Effector memory CD8-positive, alpha-beta T cell (primary cell): ENCODE measurements at regions not wholly inside any gene's neighbourhood (a gene's known extent, or its start where the extent isn't known, plus 50 kb on each side); places are given as distances from the start of the nearest gene placed in this dataset.
"Not testable (repeated sequence)": the region's sequence is repeated elsewhere in the genome, so short reads cannot be mapped to it uniquely, and the experiment has no call there.

Source experiments
- ATAC-seq: fragments of 150-1000 bp; cut with Tn5 transposase; replicated peaks from 2 replicates; pipeline ENCODE4 v1.10.0; 2021; ENCODE audit warnings: mild to moderate bottlenecking, moderate library complexity
- DNase-seq, 3 experiments: peaks; one replicate each; pipeline ENCODE4 v3.0.0; 2021
- H3K27ac Mint-ChIP-seq, 2 donors: one replicate each; pipeline ENCODE4 v1.8.0; 2022; ENCODE audit warnings: mild to moderate bottlenecking in 2 of 2, mixed read lengths in 2 of 2, moderate library complexity in 2 of 2
- H3K27me3 Mint-ChIP-seq, 2 donors: one replicate each; pipeline ENCODE4 v1.8.0; 2022; ENCODE audit warnings: mixed read lengths in 2 of 2
- H3K36me3 Mint-ChIP-seq: one replicate; pipeline ENCODE4 v1.8.0; 2022; ENCODE audit warnings: mild to moderate bottlenecking, moderate library complexity, mixed read lengths; ENCODE audit not compliant: insufficient read depth
- H3K4me1 Mint-ChIP-seq, 2 donors: one replicate each; pipeline ENCODE4 v1.8.0; 2022; ENCODE audit warnings: low read depth in 2 of 2, mixed read lengths in 2 of 2
- H3K4me3 Mint-ChIP-seq, 2 donors: one replicate each; pipeline ENCODE4 v1.8.0; 2022; ENCODE audit warnings: mild to moderate bottlenecking in 2 of 2, mixed read lengths in 2 of 2, moderate library complexity in 2 of 2
- H3K9me3 Mint-ChIP-seq, 2 donors: one replicate each; pipeline ENCODE4 v1.8.0; 2022; ENCODE audit warnings: mixed read lengths in 2 of 2

DNA sequence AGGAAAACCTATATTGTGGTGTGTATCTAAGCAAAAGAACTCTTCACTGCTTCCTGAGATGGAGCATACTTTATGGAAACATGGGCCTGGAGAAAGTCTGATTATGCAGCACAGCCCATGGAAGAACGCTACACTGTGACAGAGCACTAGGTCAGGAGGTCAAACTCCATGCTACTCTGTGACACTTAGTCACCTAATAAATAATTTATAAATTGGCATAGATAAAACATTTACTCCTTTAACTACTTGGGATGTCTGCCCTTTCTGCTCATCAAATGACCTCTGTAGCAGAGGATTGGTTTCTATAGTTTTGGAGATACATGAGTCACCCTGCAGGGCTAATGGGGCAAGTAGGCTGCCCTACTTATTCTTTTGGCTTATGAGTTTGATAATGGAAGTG lies 134.7 kb upstream of the BANK1 start:
- peaks cover 0 to 19% of the 10 kb centered on the region in 2 donors for H3K27me3 Mint-ChIP-seq
- H3K4me1 Mint-ChIP-seq = no peaks in the 10 kb centered on the region
- DNase-seq (no peak), ATAC-seq (no peak)
- no peaks in the 10 kb centered on the region for H3K36me3 Mint-ChIP-seq
- H3K9me3 Mint-ChIP-seq = no peaks in the 10 kb centered on the region
- H3K27ac Mint-ChIP-seq = no peak overlapping the region
- no peak overlapping the region for H3K4me3 Mint-ChIP-seq

DNA sequence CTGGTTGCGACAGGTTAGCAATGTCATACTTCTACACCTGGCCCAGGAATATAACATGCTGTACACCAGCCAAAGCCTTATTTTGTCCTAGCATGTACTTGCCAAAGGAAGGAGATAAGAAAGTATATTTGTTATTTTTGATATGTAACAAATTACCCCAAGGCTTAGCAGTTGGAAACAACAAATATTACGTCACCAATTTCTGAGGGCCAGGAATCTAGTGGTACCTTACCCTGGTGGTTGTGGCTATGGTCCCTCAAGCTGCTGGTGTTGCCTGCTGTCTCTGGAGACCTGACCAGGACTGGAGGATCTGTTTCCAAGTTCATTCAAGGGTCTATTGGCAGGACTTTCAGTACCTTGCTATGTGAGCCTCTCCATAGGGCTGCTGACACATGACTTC lies 135.5 kb upstream of the BANK1 start:
- ATAC-seq = no peak
- Mint-ChIP-seq H3K4me1 (no peaks in the 10 kb centered on the region), H3K27me3 (peaks cover 0 to 19% of the 10 kb centered on the region in 2 donors), H3K27ac (no peak overlapping the region), H3K36me3 (no peaks in the 10 kb centered on the region), H3K4me3 (no peak overlapping the region), H3K9me3 (no peaks in the 10 kb centered on the region)
- DNase-seq = no peak

DNA sequence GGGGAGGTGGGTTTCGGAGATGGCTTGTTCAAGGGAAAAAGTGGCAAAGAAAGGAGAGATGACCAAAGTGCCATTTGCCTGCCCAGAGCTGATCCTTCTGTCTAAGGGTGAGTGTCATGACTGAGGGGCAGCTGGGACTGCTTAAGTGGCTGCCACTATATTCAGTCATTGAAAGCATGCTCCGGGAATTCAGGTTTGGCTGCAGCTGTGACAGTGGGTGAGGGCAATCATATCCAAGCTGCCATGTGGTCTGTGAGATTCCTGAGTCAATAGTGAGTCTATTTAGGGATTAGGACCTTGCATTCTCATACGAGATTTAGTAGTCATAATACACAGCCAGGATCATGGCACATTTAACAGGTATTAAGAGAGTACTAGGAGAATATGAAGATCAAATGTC lies 138.8 kb upstream of the BANK1 start:
- Mint-ChIP-seq H3K4me1 (no peaks in the 10 kb centered on the region), H3K4me3 (no peak overlapping the region), H3K9me3 (no peaks in the 10 kb centered on the region), H3K36me3 (peaks cover 2% of the 10 kb centered on the region), H3K27me3 (peaks cover 4 to 23% of the 10 kb centered on the region in 2 donors), H3K27ac (no peak overlapping the region)
- no peak for DNase-seq
- ATAC-seq = no peak

DNA sequence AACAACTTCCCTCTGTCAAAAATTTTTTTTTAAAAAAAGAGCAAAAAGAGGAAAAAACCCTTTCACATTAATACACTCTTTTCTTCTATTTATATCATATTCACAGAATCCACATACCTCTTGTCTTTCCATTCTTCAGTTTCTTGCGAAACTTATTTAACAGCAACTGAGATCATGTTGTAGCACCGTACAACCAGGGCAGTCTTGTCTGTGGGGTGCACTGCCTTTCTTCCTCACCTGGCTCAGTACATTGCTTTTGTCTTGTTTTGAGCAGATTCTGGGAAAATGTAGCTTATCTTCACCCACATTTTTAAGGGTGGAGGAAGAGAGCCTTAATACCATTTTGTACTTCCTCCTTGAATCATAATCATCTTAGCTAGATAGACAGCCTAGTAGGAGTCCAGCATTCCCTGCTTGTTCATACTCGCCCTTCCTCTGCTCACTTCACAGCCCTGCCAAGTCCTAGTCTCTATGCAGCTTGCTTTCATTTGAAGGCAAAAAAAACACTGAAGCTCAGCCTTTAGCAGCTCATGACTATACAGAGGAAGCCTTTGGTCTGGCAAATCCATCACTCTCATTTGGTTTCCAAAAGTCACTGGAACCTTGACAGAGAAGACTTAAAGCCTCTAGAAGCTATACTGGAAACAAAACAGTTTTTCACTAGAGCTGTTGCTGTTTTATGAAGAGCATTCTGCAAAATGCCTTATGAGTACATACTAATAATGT lies 140.6 kb upstream of the BANK1 start:
- H3K9me3 Mint-ChIP-seq = no peaks in the 10 kb centered on the region
- no peak overlapping the region for H3K27ac Mint-ChIP-seq
- H3K4me3 Mint-ChIP-seq = no peak overlapping the region
- peaks cover 9 to 35% of the 10 kb centered on the region in 2 donors for H3K27me3 Mint-ChIP-seq
- DNase-seq (no peak), ATAC-seq (no peak)
- no peaks in the 10 kb centered on the region for H3K4me1 Mint-ChIP-seq
- peaks cover 3% of the 10 kb centered on the region for H3K36me3 Mint-ChIP-seq

DNA sequence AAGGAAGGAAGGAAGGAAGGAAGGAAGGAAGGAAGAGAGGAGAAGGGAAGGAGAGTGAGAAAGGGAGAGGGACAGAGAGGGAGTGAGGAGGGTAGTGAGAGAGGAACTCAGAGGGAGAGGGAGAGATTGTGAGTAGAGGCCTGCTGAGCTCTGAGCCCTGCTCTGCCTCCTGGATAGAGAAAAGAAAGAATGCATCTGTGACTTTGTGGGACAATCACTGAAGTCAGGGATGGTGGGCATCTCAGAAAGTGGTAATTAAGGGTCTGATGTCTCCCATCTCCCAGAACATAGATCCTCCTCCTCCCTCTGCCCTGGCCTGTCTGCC lies 142.9 kb upstream of the BANK1 start:
- H3K36me3 Mint-ChIP-seq = peaks cover 3% of the 10 kb centered on the region
- H3K27me3 Mint-ChIP-seq = peaks cover 9 to 40% of the 10 kb centered on the region in 2 donors

DNA sequence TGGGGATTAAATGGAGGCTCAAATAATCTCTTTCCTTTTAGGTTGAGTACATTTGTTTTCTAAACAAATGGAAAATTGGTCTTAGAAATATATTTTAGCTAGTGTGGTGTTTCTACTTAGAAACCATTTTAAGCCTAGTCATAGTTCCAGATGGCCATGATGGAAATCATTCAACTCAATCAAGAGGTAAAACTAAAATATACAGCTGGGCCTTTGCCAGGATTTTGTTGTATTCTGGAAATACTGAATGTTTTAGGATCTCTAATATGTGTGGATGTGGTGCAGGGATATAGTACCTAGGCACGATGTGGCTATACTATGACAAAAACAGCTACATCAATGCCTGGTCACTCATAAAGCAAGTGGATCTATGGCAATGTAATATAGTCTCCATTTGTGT lies 146.0 kb upstream of the BANK1 start:
- Mint-ChIP-seq H3K36me3 (peaks cover 3% of the 10 kb centered on the region), H3K4me3 (no peak overlapping the region), H3K27me3 (peaks cover 9 to 39% of the 10 kb centered on the region in 2 donors), H3K4me1 (no peaks in the 10 kb centered on the region), H3K9me3 (no peaks in the 10 kb centered on the region), H3K27ac (no peak overlapping the region)
- no peak for ATAC-seq
- no peak for DNase-seq

More for the DNA sequence above, 142.9 kb upstream of the BANK1 start:
- ATAC-seq = no peak
- H3K9me3 Mint-ChIP-seq = no peaks in the 10 kb centered on the region
- no peaks in the 10 kb centered on the region for H3K4me1 Mint-ChIP-seq
- no peak for DNase-seq
- no peak overlapping the region for H3K4me3 Mint-ChIP-seq
- no peak overlapping the region for H3K27ac Mint-ChIP-seq

DNA sequence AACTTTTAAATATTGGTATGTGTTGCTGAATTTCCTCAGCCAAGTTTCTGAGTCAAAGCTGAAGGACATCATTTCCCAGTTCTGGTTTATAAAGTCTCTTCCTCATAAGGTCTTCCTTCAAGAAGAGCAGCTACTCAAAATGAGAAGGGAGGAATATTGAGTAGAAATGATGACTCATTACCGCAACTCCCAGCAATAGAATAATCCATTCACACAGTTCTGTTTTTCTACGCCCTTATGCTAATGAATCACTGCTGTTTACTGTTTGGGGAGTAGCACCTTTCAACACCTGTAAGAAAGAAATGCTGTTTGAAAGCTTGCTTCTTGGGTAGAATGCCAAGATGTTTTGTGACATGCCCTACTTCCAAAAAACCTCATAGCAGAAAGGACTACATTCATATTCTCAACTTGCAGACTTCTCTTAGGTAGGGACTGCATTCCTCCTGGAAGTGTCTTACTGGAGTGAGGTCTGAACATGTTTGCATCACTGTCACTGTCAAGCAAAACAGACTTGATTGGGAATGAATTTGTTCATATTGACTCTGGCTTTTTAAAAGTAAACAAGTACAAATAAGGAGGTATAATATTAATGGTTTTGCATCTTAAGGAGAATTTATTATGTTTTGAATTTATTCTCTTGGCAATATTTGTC lies 147.2 kb upstream of the BANK1 start:
- H3K9me3 Mint-ChIP-seq = no peaks in the 10 kb centered on the region
- H3K36me3 Mint-ChIP-seq = peaks cover 3% of the 10 kb centered on the region
- DNase-seq (no peak), ATAC-seq (no peak)
- peaks cover 9 to 38% of the 10 kb centered on the region in 2 donors for H3K27me3 Mint-ChIP-seq
- no peak overlapping the region for H3K27ac Mint-ChIP-seq
- no peak overlapping the region for H3K4me3 Mint-ChIP-seq
- H3K4me1 Mint-ChIP-seq = no peaks in the 10 kb centered on the region

DNA sequence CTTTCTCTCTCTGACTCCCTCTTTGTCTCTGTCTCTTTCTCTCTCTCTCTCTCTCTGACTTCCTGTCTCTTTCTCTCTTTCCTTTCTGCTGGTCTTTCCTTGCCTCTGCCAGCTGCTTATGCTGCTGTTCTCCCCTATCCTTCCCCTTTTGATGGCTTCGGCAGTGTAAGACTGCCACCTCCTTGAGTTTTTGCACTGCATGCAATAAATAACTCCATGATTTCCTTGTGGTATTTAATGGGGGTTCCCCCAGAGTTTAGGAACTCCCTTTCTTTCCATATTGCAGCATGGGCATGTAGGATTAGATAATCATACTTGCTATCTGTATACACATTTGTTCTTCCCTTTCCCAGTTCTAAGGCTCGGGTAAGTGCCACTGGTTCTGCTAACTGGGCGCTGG lies 157.8 kb upstream of the BANK1 start:
- H3K9me3 Mint-ChIP-seq, DNase-seq, H3K36me3 Mint-ChIP-seq, H3K4me1 Mint-ChIP-seq, ATAC-seq, H3K4me3 Mint-ChIP-seq, H3K27ac Mint-ChIP-seq: not testable (repeated sequence)
- peaks cover 7 to 19% of the 10 kb centered on the region in 2 donors for H3K27me3 Mint-ChIP-seq

DNA sequence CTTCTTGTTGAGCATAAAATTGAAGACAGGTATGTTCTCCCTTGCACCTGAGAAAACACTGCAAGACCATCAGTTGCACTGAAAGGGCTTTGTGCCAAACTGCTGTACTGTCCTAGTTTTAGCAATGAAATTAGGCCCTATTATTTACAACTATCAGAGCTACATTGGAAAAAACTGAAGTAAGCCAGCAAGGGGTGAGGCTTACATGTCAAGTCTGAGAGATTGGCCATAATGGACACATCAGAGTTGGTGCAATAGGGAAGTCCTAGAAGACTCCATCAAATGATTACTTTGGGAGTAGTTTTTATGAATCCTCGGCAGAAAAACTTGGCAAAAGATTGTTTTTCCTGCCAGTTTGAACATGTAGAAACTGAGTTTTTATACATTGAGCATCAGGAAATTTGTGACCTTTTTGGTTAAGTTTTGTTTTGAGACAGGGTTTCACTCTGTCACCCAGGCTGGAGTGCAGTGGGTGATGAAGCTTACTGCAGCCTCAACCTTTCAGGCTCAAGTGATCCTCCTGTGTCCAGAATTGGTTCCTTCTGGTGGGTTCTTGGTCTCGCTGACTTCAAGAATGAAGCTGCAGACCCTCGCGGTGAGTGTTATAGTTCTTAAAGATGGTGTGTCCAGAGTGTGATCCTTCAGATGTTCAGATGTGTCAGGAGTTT lies 160.1 kb upstream of the BANK1 start:
- ATAC-seq (no peak), DNase-seq (no peak)
- H3K27me3 Mint-ChIP-seq = peaks cover 0 to 18% of the 10 kb centered on the region in 2 donors
- no peaks in the 10 kb centered on the region for H3K4me1 Mint-ChIP-seq
- no peak overlapping the region for H3K27ac Mint-ChIP-seq
- no peaks in the 10 kb centered on the region for H3K36me3 Mint-ChIP-seq
- H3K9me3 Mint-ChIP-seq = no peaks in the 10 kb centered on the region
- H3K4me3 Mint-ChIP-seq = no peak overlapping the region

DNA sequence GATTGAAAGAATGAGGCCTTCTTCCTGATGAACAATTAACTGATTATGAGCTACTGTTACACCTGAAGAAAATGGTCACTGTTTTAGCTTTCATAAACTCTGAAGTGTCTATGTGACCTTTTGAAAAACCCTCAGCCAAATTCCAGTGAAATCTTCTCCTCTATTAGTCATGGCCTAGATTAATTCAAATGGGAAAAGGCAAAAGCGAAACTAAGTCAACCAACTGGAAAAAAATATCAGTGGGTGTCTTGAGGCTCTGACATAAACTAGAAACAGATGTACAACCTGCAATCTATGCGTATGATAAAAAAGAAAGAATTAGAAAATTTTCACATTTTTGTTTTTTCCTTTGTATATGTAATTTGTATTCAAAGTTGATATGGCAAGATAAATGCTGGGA lies 169.4 kb upstream of the BANK1 start:
- Mint-ChIP-seq H3K27ac (no peak overlapping the region), H3K9me3 (no peaks in the 10 kb centered on the region), H3K4me3 (no peak overlapping the region), H3K36me3 (no peaks in the 10 kb centered on the region), H3K4me1 (no peaks in the 10 kb centered on the region), H3K27me3 (peaks cover 0 to 7% of the 10 kb centered on the region in 2 donors)
- ATAC-seq = no peak
- DNase-seq = no peak

DNA sequence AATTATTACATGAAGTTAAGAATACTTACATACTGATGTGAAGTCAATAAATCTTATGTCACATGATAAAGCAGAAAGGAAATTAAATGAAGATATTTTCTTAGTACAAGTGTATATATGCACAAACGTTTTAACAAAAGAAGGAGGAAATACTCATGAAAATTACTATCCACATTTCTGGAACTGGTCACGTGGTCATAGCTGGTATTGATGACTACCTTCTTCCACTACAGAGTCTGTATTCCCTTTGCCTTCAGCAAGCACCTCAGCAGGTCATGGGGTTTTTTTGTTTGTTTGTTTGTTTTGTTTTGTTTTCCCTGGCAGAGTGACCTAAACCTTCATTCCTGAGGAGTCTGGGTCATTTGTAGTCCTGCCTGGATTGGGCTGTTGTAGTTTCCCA lies 174.9 kb upstream of the BANK1 start:
- H3K4me3 Mint-ChIP-seq = no peak overlapping the region
- H3K36me3 Mint-ChIP-seq = no peaks in the 10 kb centered on the region
- H3K27me3 Mint-ChIP-seq = peaks cover 0 to 6% of the 10 kb centered on the region in 2 donors
- DNase-seq (no peak), ATAC-seq (no peak)
- no peak overlapping the region for H3K27ac Mint-ChIP-seq
- no peaks in the 10 kb centered on the region for H3K4me1 Mint-ChIP-seq
- no peaks in the 10 kb centered on the region for H3K9me3 Mint-ChIP-seq

DNA sequence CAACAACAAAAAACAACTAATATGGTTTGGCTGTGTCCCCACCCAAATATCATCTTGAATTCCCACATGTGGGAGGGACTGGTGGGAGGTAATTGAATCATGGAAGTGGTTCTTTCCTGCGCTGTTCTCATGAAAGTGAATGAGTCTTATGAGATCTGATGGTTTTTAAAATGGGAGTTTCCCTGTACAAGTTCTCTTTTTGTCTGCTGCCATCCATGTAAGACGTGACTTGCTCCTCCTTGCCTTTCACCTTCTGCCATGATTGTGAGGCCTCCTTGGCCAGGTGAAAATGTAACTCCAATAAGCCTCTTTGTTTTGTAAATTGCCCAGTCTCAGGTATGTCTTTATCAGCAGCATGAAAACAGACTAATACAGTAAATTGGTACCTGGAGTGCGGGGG lies 183.5 kb upstream of the BANK1 start:
- H3K4me3 Mint-ChIP-seq, H3K27me3 Mint-ChIP-seq, H3K27ac Mint-ChIP-seq, H3K4me1 Mint-ChIP-seq, H3K9me3 Mint-ChIP-seq, DNase-seq, H3K36me3 Mint-ChIP-seq, ATAC-seq: not testable (repeated sequence)

DNA sequence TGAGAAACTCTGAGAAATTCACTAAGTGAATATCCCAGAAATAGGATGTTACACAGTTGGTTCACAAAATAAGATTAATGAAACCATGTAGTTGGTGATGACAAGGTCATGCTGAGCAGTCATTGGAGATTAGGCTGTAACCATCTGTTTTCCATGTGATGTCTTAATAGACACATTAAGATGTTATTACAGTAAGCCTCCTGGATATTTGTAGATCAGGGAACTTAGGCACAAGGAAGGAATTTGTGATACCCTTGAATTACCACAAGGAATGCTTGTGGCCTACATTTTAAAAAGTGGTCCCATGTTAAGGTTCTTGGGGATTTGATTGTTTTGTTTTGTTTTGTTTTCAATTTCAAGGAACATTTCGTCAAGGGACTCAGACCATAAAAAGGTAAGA lies 185.6 kb upstream of the BANK1 start:
- H3K4me1 Mint-ChIP-seq = no peaks in the 10 kb centered on the region
- H3K4me3 Mint-ChIP-seq = no peak overlapping the region
- H3K36me3 Mint-ChIP-seq = no peaks in the 10 kb centered on the region
- no peaks in the 10 kb centered on the region for H3K27me3 Mint-ChIP-seq
- ATAC-seq (no peak), DNase-seq (no peak)
- no peaks in the 10 kb centered on the region for H3K9me3 Mint-ChIP-seq
- no peak overlapping the region for H3K27ac Mint-ChIP-seq

DNA sequence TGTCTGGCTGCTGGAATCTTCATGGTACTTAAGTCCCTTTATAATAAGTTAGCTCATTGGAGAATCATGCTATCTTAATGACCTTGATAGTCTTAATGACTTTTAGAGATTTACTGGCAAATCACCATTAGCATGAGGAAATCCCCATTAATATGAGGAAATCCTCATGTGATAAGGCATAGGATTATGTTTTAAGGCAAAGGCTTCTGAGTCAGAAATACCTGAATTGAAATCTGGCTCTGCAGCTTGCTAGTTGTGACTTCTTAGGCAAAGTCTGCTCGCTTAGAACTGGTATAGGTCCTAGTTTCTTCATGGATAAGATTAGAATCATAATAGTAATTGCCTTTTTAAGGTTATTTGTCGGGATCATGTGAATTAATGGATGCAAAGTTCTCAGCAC lies 190.2 kb upstream of the BANK1 start:
- Mint-ChIP-seq H3K27me3 (no peaks in the 10 kb centered on the region), H3K4me1 (no peaks in the 10 kb centered on the region), H3K4me3 (no peak overlapping the region), H3K36me3 (no peaks in the 10 kb centered on the region), H3K9me3 (no peaks in the 10 kb centered on the region), H3K27ac (no peak overlapping the region)
- ATAC-seq (no peak), DNase-seq (no peak)
